Neural progenitor cell (in vitro differentiated cells): ENCODE measurements at regions not wholly inside any gene's neighbourhood (a gene's known extent, or its start where the extent isn't known, plus 50 kb on each side); places are given as distances from the start of the nearest gene placed in this dataset.

Experiments
- DNase-seq: peaks from one replicate; pipeline ENCODE4 v3.0.0-alpha.2; 2016; ENCODE audit warnings: low spot score
- H2AFZ ChIP-seq: fragments of 200-600 bp; sonication (generic); replicated peaks from 2 replicates; pipeline ENCODE4 v1.6.1; 2016; ENCODE audit warnings: antibody characterized with exemption
- H3F3A ChIP-seq: fragments of 200-600 bp; sonication (generic); 2 replicates; pipeline ENCODE4 v1.6.1; 2016; ENCODE audit warnings: antibody characterized with exemption, low read depth
- H3K27ac ChIP-seq: fragments of 200-600 bp; sonication (generic); 2 replicates; pipeline ENCODE4 v1.5.1; 2016; ENCODE audit warnings: mild to moderate bottlenecking
- H3K27me3 ChIP-seq: fragments of 200-600 bp; sonication (generic); 2 replicates; pipeline ENCODE4 v1.6.1; 2016; ENCODE audit warnings: mild to moderate bottlenecking, moderate library complexity
- H3K36me3 ChIP-seq: fragments of 200-600 bp; sonication (generic); 2 replicates; pipeline ENCODE4 v1.5.1; 2016
- H3K4me1 ChIP-seq: fragments of 200-600 bp; sonication (generic); 2 replicates; pipeline ENCODE4 v1.6.1; 2016; ENCODE audit warnings: mixed run types
- H3K4me2 ChIP-seq: fragments of 200-600 bp; sonication (generic); 2 replicates; pipeline ENCODE4 v1.6.1; 2016
- H3K4me3 ChIP-seq: fragments of 200-600 bp; sonication (generic); 2 replicates; pipeline ENCODE4 v1.5.1; 2016
- H3K79me2 ChIP-seq: fragments of 200-600 bp; sonication (generic); 2 replicates; pipeline ENCODE4 v1.6.1; 2016; ENCODE audit warnings: low read depth
- H3K9ac ChIP-seq: fragments of 200-600 bp; sonication (generic); 2 replicates; pipeline ENCODE4 v1.6.1; 2016
- H3K9me3 ChIP-seq: fragments of 200-600 bp; sonication (generic); 2 replicates; pipeline ENCODE4 v1.5.1; 2016; ENCODE audit warnings: low read depth
- H4K20me1 ChIP-seq: fragments of 200-600 bp; sonication (generic); 2 replicates; pipeline ENCODE4 v1.6.1; 2016; ENCODE audit warnings: low read depth
- H3K27ac Mint-ChIP-seq: 3 replicates; pipeline ENCODE4 v1.8.0; 2021; ENCODE audit warnings: mixed read lengths
- H3K27me3 Mint-ChIP-seq: 2 replicates; pipeline ENCODE4 v1.8.0; 2022; ENCODE audit warnings: low read depth, mild to moderate bottlenecking, inconsistent platforms, moderate library complexity, mixed read lengths; ENCODE audit not compliant: insufficient read depth
- H3K36me3 Mint-ChIP-seq: 3 replicates; pipeline ENCODE4 v1.8.0; 2021; ENCODE audit warnings: mixed read lengths
- H3K4me1 Mint-ChIP-seq: 3 replicates; pipeline ENCODE4 v1.8.0; 2021; ENCODE audit warnings: mixed read lengths
- H3K4me3 Mint-ChIP-seq: 3 replicates; pipeline ENCODE4 v1.8.0; 2021; ENCODE audit warnings: mild to moderate bottlenecking, moderate library complexity, mixed read lengths
- H3K9me3 Mint-ChIP-seq: 3 replicates; pipeline ENCODE4 v1.8.0; 2020; ENCODE audit warnings: mixed read lengths
- EZH2 ChIP-seq: fragments of 200-600 bp; sonication (generic); IDR thresholded peaks from 2 replicates; pipeline ENCODE4 v1.6.1; 2017; ENCODE audit warnings: antibody characterized with exemption, mild to moderate bottlenecking, moderate library complexity
- EZH2phosphoT487 ChIP-seq: fragments of 200-600 bp; sonication (generic); IDR thresholded peaks from 2 replicates; pipeline ENCODE4 v1.6.1; 2017; ENCODE audit warnings: antibody characterized with exemption
- TF ChIP-seq, protein P1 (sequence below): fragments of 200-600 bp; sonication (generic); IDR thresholded peaks from 2 replicates; pipeline ENCODE4 v1.5.1; 2017; ENCODE audit warnings: antibody characterized with exemption, mild to moderate bottlenecking

DNA sequence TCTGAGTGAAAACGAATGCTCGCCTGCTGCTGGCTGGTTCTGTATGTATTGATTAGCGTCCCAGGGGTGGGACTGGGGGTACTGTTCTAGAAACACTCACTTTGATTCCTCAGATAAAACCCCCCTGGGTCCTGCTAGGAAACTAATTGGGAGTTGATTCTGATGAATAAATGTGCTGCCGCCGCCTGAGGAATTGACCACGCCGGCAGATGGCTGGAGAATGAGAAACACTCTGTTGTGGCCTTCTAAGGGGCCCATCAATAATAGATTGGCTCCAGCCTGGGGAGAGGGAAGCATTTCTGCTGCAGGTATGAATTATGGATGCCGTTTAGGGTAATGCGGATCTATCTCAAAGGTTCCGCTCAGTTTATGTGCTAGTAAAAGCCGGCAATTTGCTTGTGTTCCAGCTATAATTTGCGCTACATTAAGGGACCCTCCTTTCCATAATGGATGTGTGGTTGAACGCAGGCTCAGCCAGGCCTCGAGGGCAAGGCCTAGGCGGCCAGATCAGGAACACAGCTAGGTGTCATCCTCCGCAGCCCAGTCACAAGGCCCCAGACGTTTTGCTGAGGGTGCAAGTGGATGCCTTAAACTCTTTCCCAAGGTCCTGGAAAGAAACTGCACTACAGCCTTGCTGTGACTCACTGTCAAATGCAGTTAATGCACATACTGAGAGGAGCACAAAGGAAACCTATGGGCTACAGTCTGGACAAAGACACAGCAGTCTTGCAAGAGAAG is 132.2 kb upstream of the HS3ST2 start:
- TF ChIP-seq, protein P1, sequence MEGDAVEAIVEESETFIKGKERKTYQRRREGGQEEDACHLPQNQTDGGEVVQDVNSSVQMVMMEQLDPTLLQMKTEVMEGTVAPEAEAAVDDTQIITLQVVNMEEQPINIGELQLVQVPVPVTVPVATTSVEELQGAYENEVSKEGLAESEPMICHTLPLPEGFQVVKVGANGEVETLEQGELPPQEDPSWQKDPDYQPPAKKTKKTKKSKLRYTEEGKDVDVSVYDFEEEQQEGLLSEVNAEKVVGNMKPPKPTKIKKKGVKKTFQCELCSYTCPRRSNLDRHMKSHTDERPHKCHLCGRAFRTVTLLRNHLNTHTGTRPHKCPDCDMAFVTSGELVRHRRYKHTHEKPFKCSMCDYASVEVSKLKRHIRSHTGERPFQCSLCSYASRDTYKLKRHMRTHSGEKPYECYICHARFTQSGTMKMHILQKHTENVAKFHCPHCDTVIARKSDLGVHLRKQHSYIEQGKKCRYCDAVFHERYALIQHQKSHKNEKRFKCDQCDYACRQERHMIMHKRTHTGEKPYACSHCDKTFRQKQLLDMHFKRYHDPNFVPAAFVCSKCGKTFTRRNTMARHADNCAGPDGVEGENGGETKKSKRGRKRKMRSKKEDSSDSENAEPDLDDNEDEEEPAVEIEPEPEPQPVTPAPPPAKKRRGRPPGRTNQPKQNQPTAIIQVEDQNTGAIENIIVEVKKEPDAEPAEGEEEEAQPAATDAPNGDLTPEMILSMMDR = no peak
- no peak for TF ChIP-seq EZH2
- no peak for TF ChIP-seq EZH2phosphoT487
- Histone ChIP-seq H3K4me2 (no peak overlapping the region), H3K27me3 (no peaks in the 10 kb centered on the region), H2AFZ (peak overlapping the region; percentile 5), H3K9me3 (peaks cover under 1% of the 10 kb centered on the region), H3K4me3 (no peak overlapping the region), H3K9ac (no peak overlapping the region), H3K36me3 (no peaks in the 10 kb centered on the region), H3F3A (peaks cover 28% of the 10 kb centered on the region), H3K4me1 (peaks cover 12% of the 10 kb centered on the region), H3K79me2 (no peaks in the 10 kb centered on the region), H4K20me1 (no peaks in the 10 kb centered on the region), H3K27ac (no peak overlapping the region)
- Mint-ChIP-seq H3K36me3 (no peaks in the 10 kb centered on the region), H3K4me1 (no peaks in the 10 kb centered on the region), H3K4me3 (no peak overlapping the region), H3K27me3 (peaks cover 6% of the 10 kb centered on the region), H3K27ac (peak overlapping the region; percentile 21), H3K9me3 (peaks cover 3% of the 10 kb centered on the region)
- DNase-seq = no peak

DNA sequence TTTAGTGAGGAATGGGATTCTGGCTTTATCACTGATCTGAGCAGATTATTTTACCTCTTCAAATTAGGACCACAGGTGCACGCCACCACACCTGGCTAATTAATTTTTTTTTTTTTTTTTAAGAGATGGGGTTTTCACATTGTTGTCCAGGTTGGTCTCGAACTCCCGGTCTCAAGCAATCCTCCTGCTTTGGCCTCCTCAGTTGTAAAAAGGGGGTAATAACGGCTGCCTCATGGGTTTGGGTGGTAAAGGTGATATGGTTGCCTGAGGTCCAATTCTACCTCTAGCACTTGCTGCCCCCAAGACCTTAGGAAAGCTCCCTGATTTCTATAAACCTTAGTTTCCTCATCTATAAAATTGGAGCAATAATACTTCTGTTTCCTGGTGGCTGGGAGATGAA is 130.7 kb upstream of the HS3ST2 start:
- no peak overlapping the region for H3K4me3 Mint-ChIP-seq

DNA sequence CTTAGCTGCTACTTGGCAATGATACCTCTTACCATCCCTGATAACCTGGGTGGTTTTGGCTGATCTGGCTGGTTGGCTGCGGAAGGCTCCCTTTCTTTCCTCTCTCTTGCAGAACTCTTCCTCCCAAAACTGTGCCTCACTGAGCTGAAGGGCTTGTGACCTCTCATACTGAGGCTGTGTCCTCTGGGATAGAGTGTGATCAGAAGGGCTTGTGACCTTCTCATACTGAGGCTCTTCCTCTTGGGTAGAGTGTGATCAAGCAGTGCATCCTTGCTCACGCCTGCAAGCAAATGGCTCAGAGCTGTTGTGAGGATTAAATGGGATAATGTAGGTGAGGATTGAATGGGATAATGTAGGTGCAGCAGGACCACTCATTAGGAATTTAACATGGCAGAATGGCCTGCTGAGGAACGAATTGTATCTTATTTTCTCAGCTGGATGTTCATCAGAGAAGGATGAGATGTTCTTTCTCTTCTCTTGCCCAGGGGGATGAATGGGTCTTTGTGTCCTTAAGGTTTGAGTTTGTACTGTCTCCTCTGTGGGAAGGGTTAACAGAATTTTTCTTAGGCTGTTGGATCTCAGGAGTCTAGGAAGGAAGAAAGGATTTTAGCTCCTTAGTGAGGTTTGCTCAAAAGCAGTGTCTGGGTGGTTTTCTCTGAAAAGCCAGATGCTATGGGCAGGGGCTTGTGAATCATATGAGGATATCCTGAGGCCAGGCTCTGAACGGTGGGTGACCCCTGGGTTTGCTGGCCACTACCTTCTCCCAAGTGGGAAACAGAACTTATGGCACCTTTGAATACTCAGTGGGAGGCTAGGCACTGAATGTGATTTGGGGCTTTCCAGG is 130.0 kb upstream of the HS3ST2 start:
- H3K4me1 Mint-ChIP-seq = no peaks in the 10 kb centered on the region
- Histone ChIP-seq H3K9me3 (peaks cover 7% of the 10 kb centered on the region), H3K27me3 (no peaks in the 10 kb centered on the region), H3K36me3 (no peaks in the 10 kb centered on the region), H3K4me2 (peak overlapping the region; percentile 17), H3F3A (peaks cover 28% of the 10 kb centered on the region), H3K27ac (peak overlapping the region; percentile 83), H2AFZ (no peak overlapping the region), H4K20me1 (no peaks in the 10 kb centered on the region), H3K79me2 (no peaks in the 10 kb centered on the region), H3K4me1 (peaks cover 12% of the 10 kb centered on the region), H3K4me3 (no peak overlapping the region), H3K9ac (no peak overlapping the region)
- H3K27ac Mint-ChIP-seq = no peak overlapping the region
- TF ChIP-seq, protein P1 = no peak
- TF ChIP-seq EZH2phosphoT487 = no peak
- TF ChIP-seq EZH2 = no peak
- no peak overlapping the region for H3K4me3 Mint-ChIP-seq
- peaks cover 6% of the 10 kb centered on the region for H3K27me3 Mint-ChIP-seq
- DNase-seq = peak; percentile 32
- no peaks in the 10 kb centered on the region for H3K36me3 Mint-ChIP-seq
- H3K9me3 Mint-ChIP-seq = peaks cover 6% of the 10 kb centered on the region

More for the DNA sequence above, 130.7 kb upstream of the HS3ST2 start:
- Mint-ChIP-seq H3K4me1 (no peaks in the 10 kb centered on the region), H3K27me3 (peaks cover 6% of the 10 kb centered on the region), H3K9me3 (peaks cover 6% of the 10 kb centered on the region), H3K27ac (no peak overlapping the region), H3K36me3 (no peaks in the 10 kb centered on the region)
- Histone ChIP-seq H3K4me2 (no peak overlapping the region), H3K9ac (no peak overlapping the region), H2AFZ (no peak overlapping the region), H3K36me3 (no peaks in the 10 kb centered on the region), H3K27ac (no peak overlapping the region), H3K79me2 (no peaks in the 10 kb centered on the region), H4K20me1 (no peaks in the 10 kb centered on the region), H3K4me3 (no peak overlapping the region), H3K9me3 (peaks cover 7% of the 10 kb centered on the region), H3K4me1 (peaks cover 12% of the 10 kb centered on the region), H3K27me3 (no peaks in the 10 kb centered on the region), H3F3A (peaks cover 28% of the 10 kb centered on the region)
- no peak for TF ChIP-seq EZH2phosphoT487
- TF ChIP-seq, protein P1 = no peak
- no peak for TF ChIP-seq EZH2
- no peak for DNase-seq
